Activated CD4-positive, alpha-beta memory T cell treated with anti-CD3 and anti-CD28 coated beads, Interleukin-2, amount 10 ng/mL, durations not matched to agents 7 days and 5 days (primary cell): ENCODE measurements at regions not wholly inside any gene's neighbourhood (a gene's known extent, or its start where the extent isn't known, plus 50 kb on each side); places are given as distances from the start of the nearest gene placed in this dataset.

Experiments used
- CTCF ChIA-PET: fragments of 350-600 bp; sonication (Branson Sonifier 250); formaldehyde crosslinking; loops from one replicate; lab custom pipeline; 2021; ENCODE audit warnings: antibody characterized with exemption, inconsistent platforms; lab: Charles Lee
- POLR2A ChIA-PET: fragments of 350-600 bp; sonication (Branson Sonifier 250); formaldehyde crosslinking; loops from one replicate; lab custom pipeline; 2021; ENCODE audit warnings: antibody characterized with exemption; lab: Charles Lee
- DNase-seq: peaks from one replicate; pipeline ENCODE4 v3.0.0-alpha.2; 2020
- H3K27ac Mint-ChIP-seq: one replicate; pipeline ENCODE4 v1.8.0; 2021; ENCODE audit warnings: mild to moderate bottlenecking, mixed read lengths
- H3K27me3 Mint-ChIP-seq: one replicate; pipeline ENCODE4 v1.8.0; 2021; ENCODE audit warnings: mixed read lengths
- H3K36me3 Mint-ChIP-seq: one replicate; pipeline ENCODE4 v1.8.0; 2021; ENCODE audit warnings: low read depth, mixed read lengths
- H3K4me1 Mint-ChIP-seq: one replicate; pipeline ENCODE4 v1.8.0; 2021; ENCODE audit warnings: mixed read lengths
- H3K4me3 Mint-ChIP-seq: one replicate; pipeline ENCODE4 v1.8.0; 2021; ENCODE audit warnings: mild to moderate bottlenecking, mixed read lengths
- H3K9me3 Mint-ChIP-seq: one replicate; pipeline ENCODE4 v1.8.0; 2021; ENCODE audit warnings: mixed read lengths

- no peaks in the 10 kb centered on the region for H3K4me1 Mint-ChIP-seq
- no peaks in the 10 kb centered on the region for H3K27me3 Mint-ChIP-seq
- H3K9me3 Mint-ChIP-seq, result peaks cover 6% of the 10 kb centered on the region
- H3K36me3 Mint-ChIP-seq, result no peaks in the 10 kb centered on the region
- H3K4me3 Mint-ChIP-seq, result no peak overlapping the region
- ChIA-PET CTCF (no interaction called here), POLR2A (no interaction called here)
- DNase-seq, result no peak
- H3K27ac Mint-ChIP-seq, result no peak overlapping the region
Measured at GRCh38 chr4:19700992-19701391, 550.7 kb upstream of the SLIT2 start.

GRCh38 chr4:19698961-19699360 is 552.7 kb upstream of the SLIT2 start:
- no peaks in the 10 kb centered on the region for H3K4me1 Mint-ChIP-seq
- H3K4me3 Mint-ChIP-seq, result no peak overlapping the region
- no peaks in the 10 kb centered on the region for H3K36me3 Mint-ChIP-seq
- H3K27ac Mint-ChIP-seq, result no peak overlapping the region
- CTCF ChIA-PET, result no interaction called here
- POLR2A ChIA-PET, result no interaction called here
- H3K9me3 Mint-ChIP-seq, result peaks cover 6% of the 10 kb centered on the region
- DNase-seq, result no peak
- no peaks in the 10 kb centered on the region for H3K27me3 Mint-ChIP-seq

GRCh38 chr4:19694812-19695211 is 556.9 kb upstream of the SLIT2 start:
- no peak for DNase-seq
- Mint-ChIP-seq H3K4me1 (no peaks in the 10 kb centered on the region), H3K4me3 (no peak overlapping the region), H3K9me3 (peaks cover 9% of the 10 kb centered on the region), H3K27ac (no peak overlapping the region), H3K27me3 (no peaks in the 10 kb centered on the region), H3K36me3 (no peaks in the 10 kb centered on the region)
- CTCF ChIA-PET, result no interaction called here
- POLR2A ChIA-PET, result no interaction called here

GRCh38 chr4:19693936-19694570 is 557.7 kb upstream of the SLIT2 start:
- H3K36me3 Mint-ChIP-seq, result no peaks in the 10 kb centered on the region
- CTCF ChIA-PET, result no interaction called here
- H3K9me3 Mint-ChIP-seq, result peaks cover 9% of the 10 kb centered on the region
- no peaks in the 10 kb centered on the region for H3K27me3 Mint-ChIP-seq
- no peak overlapping the region for H3K27ac Mint-ChIP-seq
- POLR2A ChIA-PET, result no interaction called here
- no peak for DNase-seq
- H3K4me1 Mint-ChIP-seq, result no peaks in the 10 kb centered on the region
- H3K4me3 Mint-ChIP-seq, result no peak overlapping the region

- Mint-ChIP-seq H3K4me3 (no peak overlapping the region), H3K9me3 (peaks cover 10% of the 10 kb centered on the region), H3K27ac (no peak overlapping the region), H3K4me1 (no peaks in the 10 kb centered on the region), H3K36me3 (no peaks in the 10 kb centered on the region), H3K27me3 (no peaks in the 10 kb centered on the region)
- DNase-seq, result no peak
- ChIA-PET CTCF (no interaction called here), POLR2A (no interaction called here)
Measured at GRCh38 chr4:19689511-19689910, 562.2 kb upstream of the SLIT2 start.

GRCh38 chr4:19686456-19686855 is 565.2 kb upstream of the SLIT2 start:
- Mint-ChIP-seq H3K4me3 (no peak overlapping the region), H3K4me1 (no peaks in the 10 kb centered on the region), H3K9me3 (peaks cover 9% of the 10 kb centered on the region), H3K36me3 (no peaks in the 10 kb centered on the region), H3K27ac (no peak overlapping the region), H3K27me3 (no peaks in the 10 kb centered on the region)
- ChIA-PET CTCF (no interaction called here), POLR2A (no interaction called here)
- DNase-seq, result no peak

- POLR2A ChIA-PET, result no interaction called here
- no peaks in the 10 kb centered on the region for H3K36me3 Mint-ChIP-seq
- no peaks in the 10 kb centered on the region for H3K27me3 Mint-ChIP-seq
- no peaks in the 10 kb centered on the region for H3K4me1 Mint-ChIP-seq
- CTCF ChIA-PET, result no interaction called here
- no peak overlapping the region for H3K27ac Mint-ChIP-seq
- H3K4me3 Mint-ChIP-seq, result no peak overlapping the region
- DNase-seq, result no peak
- H3K9me3 Mint-ChIP-seq, result peaks cover 7% of the 10 kb centered on the region
Measured at GRCh38 chr4:19684084-19684483, 567.6 kb upstream of the SLIT2 start.

GRCh38 chr4:19683426-19683825 is 568.3 kb upstream of the SLIT2 start:
- H3K36me3 Mint-ChIP-seq, result no peaks in the 10 kb centered on the region
- ChIA-PET POLR2A (no interaction called here), CTCF (no interaction called here)
- H3K4me3 Mint-ChIP-seq, result no peak overlapping the region
- no peak overlapping the region for H3K27ac Mint-ChIP-seq
- no peaks in the 10 kb centered on the region for H3K27me3 Mint-ChIP-seq
- peaks cover 7% of the 10 kb centered on the region for H3K9me3 Mint-ChIP-seq
- no peaks in the 10 kb centered on the region for H3K4me1 Mint-ChIP-seq
- no peak for DNase-seq

- CTCF ChIA-PET, result no interaction called here
- H3K9me3 Mint-ChIP-seq, result peaks cover 2% of the 10 kb centered on the region
- H3K4me1 Mint-ChIP-seq, result no peaks in the 10 kb centered on the region
- no peak overlapping the region for H3K27ac Mint-ChIP-seq
- H3K4me3 Mint-ChIP-seq, result no peak overlapping the region
- no peaks in the 10 kb centered on the region for H3K27me3 Mint-ChIP-seq
- H3K36me3 Mint-ChIP-seq, result no peaks in the 10 kb centered on the region
- POLR2A ChIA-PET, result no interaction called here
- DNase-seq, result no peak
Measured at GRCh38 chr4:19677211-19677610, 574.5 kb upstream of the SLIT2 start.

GRCh38 chr4:19675172-19675811 is 576.4 kb upstream of the SLIT2 start:
- CTCF ChIA-PET, result no interaction called here
- no peaks in the 10 kb centered on the region for H3K27me3 Mint-ChIP-seq
- H3K4me1 Mint-ChIP-seq, result no peaks in the 10 kb centered on the region
- peaks cover 4% of the 10 kb centered on the region for H3K9me3 Mint-ChIP-seq
- H3K27ac Mint-ChIP-seq, result no peak overlapping the region
- no peaks in the 10 kb centered on the region for H3K36me3 Mint-ChIP-seq
- POLR2A ChIA-PET, result no interaction called here
- H3K4me3 Mint-ChIP-seq, result no peak overlapping the region
- DNase-seq, result no peak

- no peak for DNase-seq
- H3K27me3 Mint-ChIP-seq, result no peaks in the 10 kb centered on the region
- CTCF ChIA-PET, result no interaction called here
- peaks cover 14% of the 10 kb centered on the region for H3K9me3 Mint-ChIP-seq
- no peak overlapping the region for H3K4me3 Mint-ChIP-seq
- POLR2A ChIA-PET, result no interaction called here
- no peaks in the 10 kb centered on the region for H3K36me3 Mint-ChIP-seq
- no peak overlapping the region for H3K27ac Mint-ChIP-seq
- no peaks in the 10 kb centered on the region for H3K4me1 Mint-ChIP-seq
Measured at GRCh38 chr4:19659101-19659500, 592.6 kb upstream of the SLIT2 start.

GRCh38 chr4:19657856-19658255 is 593.8 kb upstream of the SLIT2 start:
- Mint-ChIP-seq H3K36me3 (no peaks in the 10 kb centered on the region), H3K27me3 (no peaks in the 10 kb centered on the region), H3K4me1 (no peaks in the 10 kb centered on the region), H3K9me3 (peaks cover 14% of the 10 kb centered on the region), H3K4me3 (no peak overlapping the region), H3K27ac (no peak overlapping the region)
- CTCF ChIA-PET, result no interaction called here
- POLR2A ChIA-PET, result no interaction called here
- DNase-seq, result no peak

- DNase-seq, result no peak
- Mint-ChIP-seq H3K9me3 (peaks cover 10% of the 10 kb centered on the region), H3K36me3 (no peaks in the 10 kb centered on the region), H3K4me3 (no peak overlapping the region), H3K27ac (no peak overlapping the region), H3K27me3 (no peaks in the 10 kb centered on the region), H3K4me1 (no peaks in the 10 kb centered on the region)
- ChIA-PET CTCF (no interaction called here), POLR2A (no interaction called here)
Measured at GRCh38 chr4:19655666-19656065, 596.0 kb upstream of the SLIT2 start.
